OCI-LY7 (cell line): ENCODE measurements at regions not wholly inside any gene's neighbourhood (a gene's known extent, or its start where the extent isn't known, plus 50 kb on each side); places are given as distances from the start of the nearest gene placed in this dataset.

Source experiments
- BruUV-seq: library from RNA; stranded (reverse); fragments of 400-500 nt; replicated peaks from 2 replicates; lab custom pipeline; 2021; lab: Mats Ljungman, UMichigan
- CTCF ChIA-PET: fragments of 300-600 bp; sonication (Branson Sonifier 250); formaldehyde crosslinking; loops from one replicate; lab custom pipeline; 2022; ENCODE audit warnings: antibody characterized with exemption; ENCODE audit not compliant: unreplicated experiment; lab: Charles Lee
- POLR2A ChIA-PET: fragments of 300-600 bp; sonication (Branson Sonifier 250); formaldehyde crosslinking; loops from one replicate; lab custom pipeline; 2022; ENCODE audit warnings: antibody characterized with exemption; lab: Charles Lee
- DNase-seq: peaks from one replicate; pipeline ENCODE4 v3.0.0-alpha.2; 2015; ENCODE audit warnings: low spot score
- H2AFZ ChIP-seq: fragments of 200-600 bp; sonication (generic), shearing (Covaris generic); 2 replicates; pipeline ENCODE4 v1.6.1; 2014; ENCODE audit warnings: mild to moderate bottlenecking, antibody characterized with exemption, low read length, moderate library complexity
- H3K27ac ChIP-seq: fragments of 200-600 bp; sonication (generic); 2 replicates; pipeline ENCODE4 v1.5.1; 2014; ENCODE audit warnings: mixed run types, low read depth, mild to moderate bottlenecking, moderate library complexity, low read length, inconsistent platforms; ENCODE audit not compliant: poor library complexity, severe bottlenecking
- H3K36me3 ChIP-seq: fragments of 200-600 bp; sonication (generic); 2 replicates; pipeline ENCODE4 v1.6.1; 2014; ENCODE audit warnings: mild to moderate bottlenecking, antibody characterized with exemption, low read length, moderate library complexity, mixed read lengths; ENCODE audit not compliant: insufficient read depth
- H3K4me1 ChIP-seq: fragments of 200-600 bp; sonication (generic); 2 replicates; pipeline ENCODE4 v1.5.1; 2014; ENCODE audit warnings: mild to moderate bottlenecking, low read length; ENCODE audit not compliant: insufficient read depth, poor library complexity, severe bottlenecking
- H3K4me2 ChIP-seq: fragments of 200-600 bp; sonication (generic); 2 replicates; pipeline ENCODE4 v1.6.1; 2014; ENCODE audit warnings: mild to moderate bottlenecking, low read length
- H3K4me3 ChIP-seq: fragments of 200-600 bp; sonication (generic); 2 replicates; pipeline ENCODE4 v1.5.1; 2014; ENCODE audit warnings: mild to moderate bottlenecking, low read depth, low read length; ENCODE audit not compliant: poor library complexity, severe bottlenecking
- H3K79me2 ChIP-seq: fragments of 200-600 bp; sonication (generic); 2 replicates; pipeline ENCODE4 v1.6.1; 2016; ENCODE audit warnings: low read depth, mild to moderate bottlenecking, low read length, moderate library complexity, mixed read lengths; ENCODE audit not compliant: insufficient read depth
- H3K9me2 ChIP-seq: fragments of 200-600 bp; sonication (generic); 2 replicates; pipeline ENCODE4 v1.6.1; 2016; ENCODE audit warnings: mild to moderate bottlenecking, low read length, mixed read lengths; ENCODE audit not compliant: insufficient read depth
- H3K9me3 ChIP-seq: fragments of 200-600 bp; sonication (generic); 2 replicates; pipeline ENCODE4 v1.6.1; 2014; ENCODE audit warnings: mild to moderate bottlenecking, mixed run types, low read length, mixed read lengths
- H4K20me1 ChIP-seq: fragments of 200-600 bp; sonication (generic); 2 replicates; pipeline ENCODE4 v1.6.1; 2014; ENCODE audit warnings: mild to moderate bottlenecking, antibody characterized with exemption, low read length, moderate library complexity, mixed read lengths; ENCODE audit not compliant: insufficient read depth
- EZH2phosphoT487 ChIP-seq: fragments of 200-600 bp; sonication (generic); IDR thresholded peaks from 2 replicates; pipeline ENCODE4 v1.6.1; 2018; ENCODE audit warnings: low read depth, borderline replicate concordance, mild to moderate bottlenecking, mixed run types, antibody characterized with exemption, low read length, moderate library complexity, mixed read lengths
- intact Hi-C: fragments of 100-400 bp; cut with micrococcal nuclease; formaldehyde crosslinking; loops from one replicate; pipeline ENCODE4 v1.10.0; 2022; ENCODE audit not compliant: unreplicated experiment
- TF ChIP-seq, protein P1 (sequence below): fragments of 200-600 bp; sonication (generic); conservative IDR thresholded peaks from 2 replicates; pipeline ENCODE4 v1.5.1; 2014; ENCODE audit warnings: mild to moderate bottlenecking, antibody characterized with exemption, low read length, moderate library complexity, mixed read lengths

- intact Hi-C loops: no loop called here
- DNase-seq: no peak
- no TSS peak for BruUV-seq
Measured at GRCh38 chr10:33901166-33901565, 566.7 kb upstream of the NRP1 start.

GRCh38 chr10:33900596-33900995 is 566.1 kb upstream of the NRP1 start:
- intact Hi-C loops: no loop called here
- H3K79me2 ChIP-seq: no peaks in the 10 kb centered on the region
- CTCF ChIA-PET: no interaction called here
- no peak overlapping the region for H3K27ac ChIP-seq
- H4K20me1 ChIP-seq: no peaks in the 10 kb centered on the region
- no peak overlapping the region for H3K4me2 ChIP-seq
- TF ChIP-seq EZH2phosphoT487: no peak
- TF ChIP-seq, protein P1, sequence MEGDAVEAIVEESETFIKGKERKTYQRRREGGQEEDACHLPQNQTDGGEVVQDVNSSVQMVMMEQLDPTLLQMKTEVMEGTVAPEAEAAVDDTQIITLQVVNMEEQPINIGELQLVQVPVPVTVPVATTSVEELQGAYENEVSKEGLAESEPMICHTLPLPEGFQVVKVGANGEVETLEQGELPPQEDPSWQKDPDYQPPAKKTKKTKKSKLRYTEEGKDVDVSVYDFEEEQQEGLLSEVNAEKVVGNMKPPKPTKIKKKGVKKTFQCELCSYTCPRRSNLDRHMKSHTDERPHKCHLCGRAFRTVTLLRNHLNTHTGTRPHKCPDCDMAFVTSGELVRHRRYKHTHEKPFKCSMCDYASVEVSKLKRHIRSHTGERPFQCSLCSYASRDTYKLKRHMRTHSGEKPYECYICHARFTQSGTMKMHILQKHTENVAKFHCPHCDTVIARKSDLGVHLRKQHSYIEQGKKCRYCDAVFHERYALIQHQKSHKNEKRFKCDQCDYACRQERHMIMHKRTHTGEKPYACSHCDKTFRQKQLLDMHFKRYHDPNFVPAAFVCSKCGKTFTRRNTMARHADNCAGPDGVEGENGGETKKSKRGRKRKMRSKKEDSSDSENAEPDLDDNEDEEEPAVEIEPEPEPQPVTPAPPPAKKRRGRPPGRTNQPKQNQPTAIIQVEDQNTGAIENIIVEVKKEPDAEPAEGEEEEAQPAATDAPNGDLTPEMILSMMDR: no peak
- no peaks in the 10 kb centered on the region for H3K9me3 ChIP-seq
- no peak for DNase-seq
- H2AFZ ChIP-seq: no peak overlapping the region
- no peaks in the 10 kb centered on the region for H3K36me3 ChIP-seq
- POLR2A ChIA-PET: interaction anchor here (0.5 kb wide), 1 partner anchor 268 kb away, joined by 3 read pairs; no protein-coding TSS in a partner anchor
- no TSS peak for BruUV-seq
- H3K4me3 ChIP-seq: no peak overlapping the region
- no peaks in the 10 kb centered on the region for H3K4me1 ChIP-seq
- H3K9me2 ChIP-seq: no peaks in the 10 kb centered on the region

More at GRCh38 chr10:33901166-33901565, 566.7 kb upstream of the NRP1 start:
- Histone ChIP-seq H2AFZ (no peak overlapping the region), H3K79me2 (no peaks in the 10 kb centered on the region), H3K9me3 (no peaks in the 10 kb centered on the region), H4K20me1 (no peaks in the 10 kb centered on the region), H3K27ac (no peak overlapping the region), H3K36me3 (no peaks in the 10 kb centered on the region), H3K4me2 (no peak overlapping the region), H3K9me2 (no peaks in the 10 kb centered on the region), H3K4me3 (no peak overlapping the region), H3K4me1 (no peaks in the 10 kb centered on the region)
- TF ChIP-seq EZH2phosphoT487: no peak
- TF ChIP-seq, protein P1: no peak
- ChIA-PET POLR2A (interaction anchor here (0.6 kb wide), 1 partner anchor 453 kb away, joined by 5 read pairs; no protein-coding TSS in a partner anchor), CTCF (no interaction called here)

GRCh38 chr10:33899578-33900531 is 565.4 kb upstream of the NRP1 start:
- no peak overlapping the region for H3K4me2 ChIP-seq
- no peaks in the 10 kb centered on the region for H3K36me3 ChIP-seq
- H3K4me1 ChIP-seq: no peaks in the 10 kb centered on the region
- ChIA-PET POLR2A (interaction anchor here (0.5 to 0.6 kb wide), 2 partner anchors 268 to 284 kb away, joined by 3 read pairs; no protein-coding TSS in a partner anchor), CTCF (no interaction called here)
- H4K20me1 ChIP-seq: no peaks in the 10 kb centered on the region
- BruUV-seq: no TSS peak
- H3K9me3 ChIP-seq: no peaks in the 10 kb centered on the region
- no peaks in the 10 kb centered on the region for H3K9me2 ChIP-seq
- TF ChIP-seq EZH2phosphoT487: no peak
- TF ChIP-seq, protein P1: no peak
- H3K4me3 ChIP-seq: no peak overlapping the region
- no peak for DNase-seq
- no peak overlapping the region for H2AFZ ChIP-seq
- H3K27ac ChIP-seq: no peak overlapping the region
- H3K79me2 ChIP-seq: no peaks in the 10 kb centered on the region
- intact Hi-C loops: no loop called here
